ENCODE measurements at regions not wholly inside any gene's neighbourhood (a gene's known extent, or its start where the extent isn't known, plus 50 kb on each side); places are given as distances from the start of the nearest gene placed in this dataset.

- DNase-seq = no peak
Measured at GRCh38 chr15:96390986-96391385, 60.5 kb downstream of the NR2F2 start.

- DNase-seq = no peak
Measured at GRCh38 chr15:96392380-96393208, 62.1 kb downstream of the NR2F2 start.

DNA sequence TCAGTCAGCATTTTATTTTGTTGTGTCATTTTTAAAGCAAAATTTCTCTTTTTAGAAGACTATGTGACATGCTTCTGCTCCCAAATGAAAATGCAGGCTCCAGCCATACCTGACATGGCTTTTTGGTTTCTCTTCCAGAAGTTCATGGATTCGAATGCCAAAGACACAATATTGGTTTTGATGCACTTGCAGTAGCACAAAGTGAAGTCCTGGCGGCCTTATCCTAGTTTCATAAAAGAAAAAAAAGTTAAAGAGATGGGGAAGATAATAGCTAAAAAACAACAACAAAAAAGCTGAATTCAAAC is 62.7 kb downstream of the NR2F2 start:
- no peak for DNase-seq

- no peak for DNase-seq
Measured at GRCh38 chr15:96395687-96396086, 65.2 kb downstream of the NR2F2 start.

- no peak for DNase-seq
Measured at GRCh38 chr15:96398776-96399175, 68.3 kb downstream of the NR2F2 start.

DNA sequence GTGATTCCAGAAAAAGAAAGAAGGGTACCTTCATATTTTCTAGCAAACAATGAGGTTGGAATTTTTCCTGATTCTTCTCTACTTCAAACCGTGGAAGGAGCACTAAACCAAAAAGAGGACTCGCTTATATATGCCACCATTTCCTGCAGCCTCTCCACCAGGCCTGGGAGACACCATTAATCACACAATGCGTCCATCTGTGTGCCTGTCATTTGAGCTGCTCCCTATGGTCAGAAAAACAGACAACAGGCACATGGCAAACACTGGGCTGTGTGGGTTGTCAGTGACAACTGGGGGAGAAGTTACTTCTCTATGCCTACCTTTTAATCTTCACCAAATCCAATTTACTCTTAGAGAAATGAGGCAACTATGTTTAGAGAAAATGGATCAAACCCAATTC is 71.9 kb downstream of the NR2F2 start:
- no peak for DNase-seq

- no peak for DNase-seq
Measured at GRCh38 chr15:96403071-96403470, 72.6 kb downstream of the NR2F2 start.

DNA sequence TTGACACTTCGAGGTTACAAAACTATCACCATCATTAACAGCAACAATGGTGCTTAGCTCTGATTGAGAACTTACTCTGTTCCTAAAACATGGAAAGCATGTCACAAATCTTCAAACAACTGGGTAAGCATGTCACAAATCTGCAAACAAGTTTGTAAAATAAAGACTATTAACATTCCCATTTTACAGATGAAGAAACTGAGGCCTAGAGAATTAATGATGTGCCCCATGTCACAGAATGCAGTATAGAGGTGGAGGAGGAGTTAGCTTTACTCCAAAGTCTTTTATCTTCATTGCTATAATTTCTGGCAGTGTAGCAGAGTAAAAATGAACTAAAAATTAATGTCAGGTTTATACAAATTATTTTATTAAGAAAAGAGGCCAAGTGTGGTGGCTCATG is 73.4 kb downstream of the NR2F2 start:
- DNase-seq = no peak

- DNase-seq = no peak
Measured at GRCh38 chr15:96404560-96404959, 74.1 kb downstream of the NR2F2 start.

DNA sequence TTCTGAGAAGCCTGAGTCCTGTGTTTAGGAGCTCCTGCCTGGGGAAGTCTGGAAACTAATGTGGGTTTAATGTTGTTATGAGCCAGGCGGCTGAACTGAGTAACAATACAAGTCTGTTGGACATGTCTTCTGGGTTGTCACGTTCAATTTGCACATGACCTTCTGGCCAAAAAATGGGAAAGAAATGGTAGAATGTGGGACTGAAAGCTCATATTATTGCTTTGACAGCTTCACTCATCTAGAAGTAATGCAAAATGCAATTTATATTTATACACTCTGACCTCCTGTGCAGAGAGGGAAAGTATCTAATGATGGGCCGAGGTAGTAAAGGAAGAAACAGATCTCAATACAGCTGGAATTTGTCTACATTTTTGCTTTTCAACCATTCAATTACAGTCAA is 75.8 kb downstream of the NR2F2 start:
- DNase-seq = no peak

- DNase-seq = no peak
Measured at GRCh38 chr15:96406701-96407100, 76.2 kb downstream of the NR2F2 start.

GRCh38 chr15:96407482-96407881 is 77.0 kb downstream of the NR2F2 start:
- DNase-seq = no peak

- no peak for DNase-seq
Measured at GRCh38 chr15:96408591-96409183, 78.2 kb downstream of the NR2F2 start.

- no peak for DNase-seq
Measured at GRCh38 chr15:96409215-96410138, 79.0 kb downstream of the NR2F2 start.

GRCh38 chr15:96410175-96411055 is 79.9 kb downstream of the NR2F2 start:
- no peak for DNase-seq

GRCh38 chr15:96411056-96412031 is 80.8 kb downstream of the NR2F2 start:
- DNase-seq = no peak

GRCh38 chr15:96412045-96412905 is 81.8 kb downstream of the NR2F2 start:
- DNase-seq = no peak

DNA sequence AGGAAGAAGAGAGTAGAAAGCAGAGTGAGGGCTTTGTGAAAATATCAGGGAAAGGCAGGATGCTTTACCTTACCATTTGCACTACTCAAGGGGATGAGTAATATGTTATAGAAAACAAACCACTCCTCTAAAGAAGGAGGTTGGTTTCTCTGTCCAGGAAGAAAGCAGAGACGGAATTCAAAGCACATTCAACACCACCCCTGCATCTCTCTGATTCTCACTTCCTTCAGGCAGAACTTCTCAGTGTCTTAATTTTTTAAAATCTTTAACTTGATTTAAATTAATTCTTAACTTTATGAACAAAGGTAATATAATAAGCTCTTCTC is 82.4 kb downstream of the NR2F2 start:
- DNase-seq = no peak

GRCh38 chr15:96413657-96414056 is 83.2 kb downstream of the NR2F2 start:
- DNase-seq = no peak

GRCh38 chr15:96414875-96415274 is 84.4 kb downstream of the NR2F2 start:
- no peak for DNase-seq
